ENCODE measurements at regions not wholly inside any gene's neighbourhood (a gene's known extent, or its start where the extent isn't known, plus 50 kb on each side); places are given as distances from the start of the nearest gene placed in this dataset.

DNA sequence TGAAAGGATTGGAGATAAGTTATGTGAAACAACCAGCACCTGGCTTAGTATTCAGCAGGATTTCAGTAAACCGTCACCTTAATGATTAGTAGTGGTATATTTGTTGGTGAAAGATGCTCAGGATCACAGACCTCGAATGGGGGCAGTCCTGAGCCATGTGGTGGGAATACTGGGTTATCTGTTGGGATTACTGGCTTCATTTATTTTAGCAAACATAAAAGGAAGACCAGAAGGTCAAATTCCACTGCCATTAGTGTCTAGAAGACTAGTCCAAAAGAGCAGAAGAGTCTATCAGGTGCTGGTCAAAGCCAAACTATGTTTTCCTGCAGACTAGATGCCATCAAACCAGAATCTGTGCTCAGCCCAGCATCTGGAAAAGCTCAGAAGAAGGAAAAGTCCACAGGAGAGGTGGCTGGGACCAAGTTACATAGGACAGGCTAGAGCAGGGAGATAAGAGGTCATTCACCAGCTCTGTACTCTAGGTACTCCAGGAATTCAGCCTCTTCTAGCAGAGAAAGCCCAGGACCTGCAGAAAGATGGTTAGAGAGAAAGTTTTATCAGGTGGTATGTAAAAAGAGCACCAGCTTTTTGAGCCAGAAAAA is 343.4 kb downstream of the PLPP3 start:
- no peak overlapping the region for H3K27ac ChIP-seq (ENCODE audit: control insufficient read depth, insufficient read depth)
- no TSS peak for BruUV-seq (replicated peaks)
- RAD21 ChIA-PET (ENCODE audit: unreplicated experiment) = interaction anchor here (0.9 to 1.7 kb wide), 2 partner anchors 12 to 341 kb away, joined by 3 read pairs; no protein-coding TSS in a partner anchor
- no peaks in the 10 kb centered on the region for H4K20me1 ChIP-seq (ENCODE audit: control insufficient read depth, insufficient read depth)
- CTCF ChIA-PET = interaction anchor here (0.8 kb wide), 1 partner anchor 92 kb away, joined by 3 read pairs; no protein-coding TSS in a partner anchor
- H3K9me3 ChIP-seq (replicated peaks; ENCODE audit: control insufficient read depth, insufficient read depth, low read length) = no peaks in the 10 kb centered on the region
- H3K27me3 ChIP-seq (replicated peaks in 1 of 2; ENCODE audit: control insufficient read depth in 2 of 2, insufficient read depth in 2 of 2, low read length in 1 of 2) = no peaks in the 10 kb centered on the region
- no peak overlapping the region for H2AFZ ChIP-seq (ENCODE audit: control insufficient read depth, low read depth, low read length)
- H3K4me1 ChIP-seq (ENCODE audit: control insufficient read depth, insufficient read depth, low read length) = no peaks in the 10 kb centered on the region
- TF ChIP-seq MYB (IDR thresholded peaks at IDR 0.05; ENCODE audit: borderline replicate concordance, low read depth, low read length) = no peak
- TF ChIP-seq, protein P1, sequence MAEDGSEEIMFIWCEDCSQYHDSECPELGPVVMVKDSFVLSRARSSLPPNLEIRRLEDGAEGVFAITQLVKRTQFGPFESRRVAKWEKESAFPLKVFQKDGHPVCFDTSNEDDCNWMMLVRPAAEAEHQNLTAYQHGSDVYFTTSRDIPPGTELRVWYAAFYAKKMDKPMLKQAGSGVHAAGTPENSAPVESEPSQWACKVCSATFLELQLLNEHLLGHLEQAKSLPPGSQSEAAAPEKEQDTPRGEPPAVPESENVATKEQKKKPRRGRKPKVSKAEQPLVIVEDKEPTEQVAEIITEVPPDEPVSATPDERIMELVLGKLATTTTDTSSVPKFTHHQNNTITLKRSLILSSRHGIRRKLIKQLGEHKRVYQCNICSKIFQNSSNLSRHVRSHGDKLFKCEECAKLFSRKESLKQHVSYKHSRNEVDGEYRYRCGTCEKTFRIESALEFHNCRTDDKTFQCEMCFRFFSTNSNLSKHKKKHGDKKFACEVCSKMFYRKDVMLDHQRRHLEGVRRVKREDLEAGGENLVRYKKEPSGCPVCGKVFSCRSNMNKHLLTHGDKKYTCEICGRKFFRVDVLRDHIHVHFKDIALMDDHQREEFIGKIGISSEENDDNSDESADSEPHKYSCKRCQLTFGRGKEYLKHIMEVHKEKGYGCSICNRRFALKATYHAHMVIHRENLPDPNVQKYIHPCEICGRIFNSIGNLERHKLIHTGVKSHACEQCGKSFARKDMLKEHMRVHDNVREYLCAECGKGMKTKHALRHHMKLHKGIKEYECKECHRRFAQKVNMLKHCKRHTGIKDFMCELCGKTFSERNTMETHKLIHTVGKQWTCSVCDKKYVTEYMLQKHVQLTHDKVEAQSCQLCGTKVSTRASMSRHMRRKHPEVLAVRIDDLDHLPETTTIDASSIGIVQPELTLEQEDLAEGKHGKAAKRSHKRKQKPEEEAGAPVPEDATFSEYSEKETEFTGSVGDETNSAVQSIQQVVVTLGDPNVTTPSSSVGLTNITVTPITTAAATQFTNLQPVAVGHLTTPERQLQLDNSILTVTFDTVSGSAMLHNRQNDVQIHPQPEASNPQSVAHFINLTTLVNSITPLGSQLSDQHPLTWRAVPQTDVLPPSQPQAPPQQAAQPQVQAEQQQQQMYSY (CRISPR knock-in tag; IDR thresholded peaks at IDR 0.05) = no peak
- TF ChIP-seq PKNOX1 (IDR thresholded peaks at IDR 0.05) = no peak
- TF ChIP-seq RCOR1 (conservative IDR thresholded peaks at IDR 0.05; ENCODE audit: low read depth, low read length) = no peak
- TF ChIP-seq TCF3 (IDR thresholded peaks at IDR 0.05; ENCODE audit: borderline replicate concordance, insufficient read depth, low read depth, low read length) = no peak
- no peak for TF ChIP-seq ZNF274 (IDR thresholded peaks at IDR 0.05; ENCODE audit: insufficient read depth, insufficient read length)
- TF ChIP-seq, protein P2, sequence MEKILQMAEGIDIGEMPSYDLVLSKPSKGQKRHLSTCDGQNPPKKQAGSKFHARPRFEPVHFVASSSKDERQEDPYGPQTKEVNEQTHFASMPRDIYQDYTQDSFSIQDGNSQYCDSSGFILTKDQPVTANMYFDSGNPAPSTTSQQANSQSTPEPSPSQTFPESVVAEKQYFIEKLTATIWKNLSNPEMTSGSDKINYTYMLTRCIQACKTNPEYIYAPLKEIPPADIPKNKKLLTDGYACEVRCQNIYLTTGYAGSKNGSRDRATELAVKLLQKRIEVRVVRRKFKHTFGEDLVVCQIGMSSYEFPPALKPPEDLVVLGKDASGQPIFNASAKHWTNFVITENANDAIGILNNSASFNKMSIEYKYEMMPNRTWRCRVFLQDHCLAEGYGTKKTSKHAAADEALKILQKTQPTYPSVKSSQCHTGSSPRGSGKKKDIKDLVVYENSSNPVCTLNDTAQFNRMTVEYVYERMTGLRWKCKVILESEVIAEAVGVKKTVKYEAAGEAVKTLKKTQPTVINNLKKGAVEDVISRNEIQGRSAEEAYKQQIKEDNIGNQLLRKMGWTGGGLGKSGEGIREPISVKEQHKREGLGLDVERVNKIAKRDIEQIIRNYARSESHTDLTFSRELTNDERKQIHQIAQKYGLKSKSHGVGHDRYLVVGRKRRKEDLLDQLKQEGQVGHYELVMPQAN (conservative IDR thresholded peaks at IDR 0.05) = no peak
- no peak for TF ChIP-seq LARP7 (IDR thresholded peaks at IDR 0.05)
- TF ChIP-seq ESRRA (IDR thresholded peaks at IDR 0.05; ENCODE audit: low read length) = no peak
- TF ChIP-seq RB1 (IDR thresholded peaks at IDR 0.05; ENCODE audit: borderline replicate concordance) = no peak
- no peak for TF ChIP-seq NFIC (IDR thresholded peaks at IDR 0.05; ENCODE audit: low read depth, low read length)
- ATAC-seq (no peak), DNase-seq (ENCODE audit: low read depth, low spot score) (no peak), FAIRE-seq (no peak)
- intact Hi-C loops (cut with micrococcal nuclease; ENCODE audit: unreplicated experiment) (loop anchor here (5.0 kb wide), 1 partner anchor 96 kb away; no protein-coding TSS in a partner anchor), in situ Hi-C loops (cut with MboI) (no loop called here)
- 4% methylated on average over 2 of the region's 2 CpGs for WGBS (ENCODE audit: insufficient coverage, insufficient replicate concordance, low lambda C conversion rate, missing lambda C conversion rate)
- POLR2A ChIA-PET = interaction anchor here (0.6 kb wide), 2 partner anchors 86 to 469 kb away, joined by 5 to 6 read pairs; no protein-coding TSS in a partner anchor
- H3K79me2 ChIP-seq (ENCODE audit: control insufficient read depth, insufficient read depth, low read length) = no peaks in the 10 kb centered on the region
- H3K9ac ChIP-seq (ENCODE audit: control insufficient read depth, insufficient read depth, low read length) = no peak overlapping the region
- SMC1A ChIA-PET (ENCODE audit: uncharacterized antibody, unreplicated experiment) = interaction anchor here (0.7 to 1.2 kb wide), 7 partner anchors 8 to 348 kb away, joined by 3 to 5 read pairs (median 3); no protein-coding TSS in a partner anchor
- H3K36me3 ChIP-seq (ENCODE audit: control insufficient read depth in 2 of 2, insufficient read depth in 2 of 2, low read length in 1 of 2) = no peaks in the 10 kb centered on the region
- no peak overlapping the region for H3K4me3 ChIP-seq
- H3K4me2 ChIP-seq (ENCODE audit: control insufficient read depth, insufficient read depth) = no peak overlapping the region
